ENCODE measurements at regions not wholly inside any gene's neighbourhood (a gene's known extent, or its start where the extent isn't known, plus 50 kb on each side); places are given as distances from the start of the nearest gene placed in this dataset.

- Histone ChIP-seq H3K4me3 (ENCODE audit: low read length) (no peak overlapping the region), H3K9ac (ENCODE audit: extremely low read depth, low read length, poor library complexity, severe bottlenecking) (no peak overlapping the region), H3K27me3 (ENCODE audit: control insufficient read depth, insufficient read depth, low read length, poor library complexity, severe bottlenecking) (peaks cover 8% of the 10 kb centered on the region), H3K36me3 (ENCODE audit: control insufficient read depth, insufficient read depth, low read length) (no peaks in the 10 kb centered on the region), H3K27ac (ENCODE audit: low read depth, low read length) (no peak overlapping the region), H3K4me1 (ENCODE audit: control insufficient read depth, insufficient read depth, low read length) (no peaks in the 10 kb centered on the region), H3K9me3 (ENCODE audit: control insufficient read depth, low read length) (no peaks in the 10 kb centered on the region)
- Mint-ChIP-seq H3K9me3 (no peaks in the 10 kb centered on the region), H3K4me3 (no peak overlapping the region), H3K27ac (no peak overlapping the region), H3K36me3 (ENCODE audit: low read depth) (no peaks in the 10 kb centered on the region), H3K4me1 (peaks cover 14% of the 10 kb centered on the region), H3K27me3 (ENCODE audit: insufficient read depth) (peaks cover 9% of the 10 kb centered on the region)
- no peak for DNase-seq
- TF ChIP-seq CTCF (conservative IDR thresholded peaks at IDR 0.05): no peak
These were observed 289.9 kb upstream of the ACTBL2 start for GRCh38 chr5:57772512-57772911.

GRCh38 chr5:57770039-57770438 lies 287.4 kb upstream of the ACTBL2 start:
- H3K27ac ChIP-seq (ENCODE audit: low read depth, low read length): no peak overlapping the region
- Mint-ChIP-seq H3K4me1 (no peaks in the 10 kb centered on the region), H3K27ac (no peak overlapping the region), H3K9me3 (no peaks in the 10 kb centered on the region), H3K4me3 (no peak overlapping the region), H3K27me3 (ENCODE audit: insufficient read depth) (peaks cover 2% of the 10 kb centered on the region), H3K36me3 (ENCODE audit: low read depth) (no peaks in the 10 kb centered on the region)
- H3K27me3 ChIP-seq (ENCODE audit: control insufficient read depth, insufficient read depth, low read length, poor library complexity, severe bottlenecking): peaks cover 8% of the 10 kb centered on the region
- H3K9me3 ChIP-seq (ENCODE audit: control insufficient read depth, low read length): no peaks in the 10 kb centered on the region
- H3K4me3 ChIP-seq (ENCODE audit: low read length): no peak overlapping the region
- 89 to 100% methylated on average over 1 to 2 of the region's 2 CpGs for WGBS, 2 experiments (ENCODE audit: insufficient coverage in 1 of 2, insufficient read length in 1 of 2)
- DNase-seq: no peak
- H3K9ac ChIP-seq (ENCODE audit: extremely low read depth, low read length, poor library complexity, severe bottlenecking): no peak overlapping the region
- H3K36me3 ChIP-seq (ENCODE audit: control insufficient read depth, insufficient read depth, low read length): no peaks in the 10 kb centered on the region
- H3K4me1 ChIP-seq (ENCODE audit: control insufficient read depth, insufficient read depth, low read length): no peaks in the 10 kb centered on the region
- TF ChIP-seq CTCF (conservative IDR thresholded peaks at IDR 0.05): no peak

- H3K27me3 ChIP-seq (ENCODE audit: control insufficient read depth, insufficient read depth, low read length, poor library complexity, severe bottlenecking): peaks cover 8% of the 10 kb centered on the region
- no peaks in the 10 kb centered on the region for H3K9me3 ChIP-seq (ENCODE audit: control insufficient read depth, low read length)
- Mint-ChIP-seq H3K9me3 (no peaks in the 10 kb centered on the region), H3K36me3 (ENCODE audit: low read depth) (no peaks in the 10 kb centered on the region), H3K27ac (no peak overlapping the region), H3K27me3 (ENCODE audit: insufficient read depth) (peaks cover 1% of the 10 kb centered on the region), H3K4me3 (no peak overlapping the region), H3K4me1 (no peaks in the 10 kb centered on the region)
- DNase-seq: no peak
- WGBS, 2 experiments (ENCODE audit: insufficient coverage in 1 of 2, insufficient read length in 1 of 2): 83 to 95% methylated on average over 2 to 4 of the region's 4 CpGs
- H3K36me3 ChIP-seq (ENCODE audit: control insufficient read depth, insufficient read depth, low read length): no peaks in the 10 kb centered on the region
- H3K4me3 ChIP-seq (ENCODE audit: low read length): no peak overlapping the region
- H3K9ac ChIP-seq (ENCODE audit: extremely low read depth, low read length, poor library complexity, severe bottlenecking): no peak overlapping the region
- H3K27ac ChIP-seq (ENCODE audit: low read depth, low read length): no peak overlapping the region
- no peaks in the 10 kb centered on the region for H3K4me1 ChIP-seq (ENCODE audit: control insufficient read depth, insufficient read depth, low read length)
- TF ChIP-seq CTCF (conservative IDR thresholded peaks at IDR 0.05): no peak
These were observed 286.1 kb upstream of the ACTBL2 start for GRCh38 chr5:57768745-57769144.

All from endodermal cell (in vitro differentiated cells).